ENCODE measurements at regions not wholly inside any gene's neighbourhood (a gene's known extent, or its start where the extent isn't known, plus 50 kb on each side); places are given as distances from the start of the nearest gene placed in this dataset.

GRCh38 chr12:25419595-25419994 is 133.5 kb downstream of the LMNTD1 start:
- intact Hi-C loops (cut with micrococcal nuclease) = no loop called here
- H3K36me3 ChIP-seq = no peaks in the 10 kb centered on the region
- H3K4me3 ChIP-seq = no peak overlapping the region
- H3K27me3 ChIP-seq (ENCODE audit: low read depth) = no peaks in the 10 kb centered on the region
- no peaks in the 10 kb centered on the region for H3K9me3 ChIP-seq (replicated peaks)
- H3K4me1 ChIP-seq = peaks cover 7% of the 10 kb centered on the region
- no peak overlapping the region for H3K27ac ChIP-seq (replicated peaks)
- DNase-seq = no peak
- TF ChIP-seq CTCF (IDR thresholded peaks at IDR 0.05; ENCODE audit: borderline replicate concordance) = no peak

- no peak overlapping the region for H3K27ac ChIP-seq (replicated peaks)
- H3K36me3 ChIP-seq = no peaks in the 10 kb centered on the region
- DNase-seq = no peak
- TF ChIP-seq CTCF (IDR thresholded peaks at IDR 0.05; ENCODE audit: borderline replicate concordance) = no peak
- H3K4me3 ChIP-seq = no peak overlapping the region
- no peaks in the 10 kb centered on the region for H3K4me1 ChIP-seq
- intact Hi-C loops (cut with micrococcal nuclease) = no loop called here
- H3K27me3 ChIP-seq (ENCODE audit: low read depth) = no peaks in the 10 kb centered on the region
- no peaks in the 10 kb centered on the region for H3K9me3 ChIP-seq (replicated peaks)
These were observed 136.0 kb downstream of the LMNTD1 start for GRCh38 chr12:25417071-25417470.

- intact Hi-C loops (cut with micrococcal nuclease) = no loop called here
- Histone ChIP-seq H3K4me1 (no peaks in the 10 kb centered on the region), H3K27ac (replicated peaks) (no peak overlapping the region), H3K36me3 (no peaks in the 10 kb centered on the region), H3K4me3 (no peak overlapping the region), H3K9me3 (replicated peaks) (no peaks in the 10 kb centered on the region), H3K27me3 (ENCODE audit: low read depth) (no peaks in the 10 kb centered on the region)
- no peak for TF ChIP-seq CTCF (IDR thresholded peaks at IDR 0.05; ENCODE audit: borderline replicate concordance)
- no peak for DNase-seq
These were observed 136.6 kb downstream of the LMNTD1 start for GRCh38 chr12:25416516-25416915.

- H3K36me3 ChIP-seq = no peaks in the 10 kb centered on the region
- no peak for DNase-seq
These were observed 138.1 kb downstream of the LMNTD1 start for GRCh38 chr12:25415004-25415403.

GRCh38 chr12:25412735-25413134 is 140.3 kb downstream of the LMNTD1 start:
- Histone ChIP-seq H3K4me3 (no peak overlapping the region), H3K9me3 (replicated peaks) (peaks cover 7% of the 10 kb centered on the region), H3K36me3 (no peaks in the 10 kb centered on the region), H3K4me1 (no peaks in the 10 kb centered on the region), H3K27ac (replicated peaks) (no peak overlapping the region), H3K27me3 (ENCODE audit: low read depth) (no peaks in the 10 kb centered on the region)
- no peak for DNase-seq
- intact Hi-C loops (cut with micrococcal nuclease) = no loop called here
- no peak for TF ChIP-seq CTCF (IDR thresholded peaks at IDR 0.05; ENCODE audit: borderline replicate concordance)

More at GRCh38 chr12:25415004-25415403, 138.1 kb downstream of the LMNTD1 start:
- peaks cover 3% of the 10 kb centered on the region for H3K9me3 ChIP-seq (replicated peaks)
- H3K27ac ChIP-seq (replicated peaks) = no peak overlapping the region
- intact Hi-C loops (cut with micrococcal nuclease) = no loop called here
- TF ChIP-seq CTCF (IDR thresholded peaks at IDR 0.05; ENCODE audit: borderline replicate concordance) = no peak
- H3K4me1 ChIP-seq = no peaks in the 10 kb centered on the region
- no peaks in the 10 kb centered on the region for H3K27me3 ChIP-seq (ENCODE audit: low read depth)
- H3K4me3 ChIP-seq = no peak overlapping the region

GRCh38 chr12:25404955-25405354 is 148.1 kb downstream of the LMNTD1 start:
- DNase-seq = no peak
- peaks cover 3% of the 10 kb centered on the region for H3K9me3 ChIP-seq (replicated peaks)
- no peaks in the 10 kb centered on the region for H3K4me1 ChIP-seq
- H3K27me3 ChIP-seq (ENCODE audit: low read depth) = no peaks in the 10 kb centered on the region
- H3K4me3 ChIP-seq = no peak overlapping the region
- no peak overlapping the region for H3K27ac ChIP-seq (replicated peaks)
- intact Hi-C loops (cut with micrococcal nuclease) = no loop called here
- TF ChIP-seq CTCF (IDR thresholded peaks at IDR 0.05; ENCODE audit: borderline replicate concordance) = no peak
- H3K36me3 ChIP-seq = no peaks in the 10 kb centered on the region
